Activated naive CD8-positive, alpha-beta T cell treated with anti-CD3 and anti-CD28 coated beads, Interleukin-2, amount 50 U/mL, for 16 hours (primary cell): ENCODE measurements at regions not wholly inside any gene's neighbourhood (a gene's known extent, or its start where the extent isn't known, plus 50 kb on each side); places are given as distances from the start of the nearest gene placed in this dataset.
"Not testable (repeated sequence)": the region's sequence is repeated elsewhere in the genome, so short reads cannot be mapped to it uniquely, and the experiment has no call there.

Experiments used
- DNase-seq: peaks from one replicate; pipeline ENCODE4 v3.0.0-alpha.2; 2020; ENCODE audit warnings: low read depth, low spot score

DNA sequence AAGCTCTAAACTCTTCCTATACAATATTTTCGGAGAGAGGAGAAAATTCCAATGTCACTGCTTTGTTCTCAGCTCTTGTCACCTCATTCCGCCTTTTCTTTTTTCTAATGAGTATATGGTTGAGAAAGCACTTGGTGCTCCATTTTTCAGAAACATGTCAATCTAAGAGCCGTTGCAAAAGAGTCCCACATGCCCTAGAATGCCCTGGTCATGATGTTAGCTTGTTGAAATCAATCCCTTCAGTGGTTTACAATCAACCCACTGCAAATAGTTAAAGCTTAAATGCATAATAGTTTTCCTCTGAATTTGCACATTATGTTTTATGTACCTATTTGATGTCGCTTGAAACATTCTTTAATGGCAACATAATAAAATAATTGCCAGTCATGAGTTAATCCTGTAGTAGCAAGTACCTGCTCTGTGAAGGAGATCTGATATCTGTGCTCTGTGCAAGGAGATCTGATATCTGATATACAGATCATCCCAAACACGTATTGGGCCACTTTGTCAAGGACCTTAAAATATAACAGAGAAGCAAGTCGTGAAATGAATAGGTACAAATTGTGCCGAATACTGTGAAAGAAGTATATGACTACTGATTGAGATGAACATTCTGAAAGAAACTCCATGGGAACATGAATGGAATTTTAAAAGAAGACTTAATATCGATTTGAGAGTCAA, 1633.5 kb downstream of the SUCLG1 start:
- no peak for DNase-seq

DNA sequence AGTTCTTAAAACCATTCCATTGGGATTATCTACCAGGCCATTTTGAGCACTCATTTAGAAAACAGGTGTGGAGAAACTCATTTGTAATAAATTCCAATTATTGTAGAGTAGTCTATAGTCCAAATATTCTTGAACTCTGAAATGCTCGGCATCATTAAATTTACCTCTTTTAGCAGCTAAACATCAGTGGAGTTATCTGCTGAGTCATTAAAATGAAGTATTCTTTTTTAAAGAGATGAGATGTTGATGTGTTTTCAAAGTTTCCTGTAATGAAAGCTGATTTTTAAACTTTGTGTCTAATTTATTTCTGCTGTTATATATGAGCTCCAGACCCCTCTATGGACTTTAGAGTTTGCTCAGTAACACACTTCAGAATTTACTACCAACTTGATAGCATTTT, 1635.2 kb downstream of the SUCLG1 start:
- DNase-seq: no peak

DNA sequence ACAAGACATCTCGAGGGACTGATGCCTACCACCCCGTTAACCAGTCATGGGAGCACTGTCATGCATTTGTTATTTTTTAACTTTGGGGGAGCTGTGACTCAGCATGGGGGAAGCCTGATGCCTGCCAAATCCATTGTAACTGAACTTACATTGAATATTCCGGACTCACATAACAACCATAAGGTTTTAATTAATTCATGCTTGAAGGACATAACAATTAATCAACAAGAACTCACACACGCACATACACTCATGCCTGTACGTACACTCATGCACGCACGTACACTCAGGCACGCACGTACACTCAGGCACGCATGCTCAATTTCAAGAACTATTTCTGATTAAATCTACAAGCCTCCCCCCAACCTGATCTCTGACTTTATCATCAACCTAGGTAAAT, 1639.1 kb downstream of the SUCLG1 start:
- no peak for DNase-seq

DNA sequence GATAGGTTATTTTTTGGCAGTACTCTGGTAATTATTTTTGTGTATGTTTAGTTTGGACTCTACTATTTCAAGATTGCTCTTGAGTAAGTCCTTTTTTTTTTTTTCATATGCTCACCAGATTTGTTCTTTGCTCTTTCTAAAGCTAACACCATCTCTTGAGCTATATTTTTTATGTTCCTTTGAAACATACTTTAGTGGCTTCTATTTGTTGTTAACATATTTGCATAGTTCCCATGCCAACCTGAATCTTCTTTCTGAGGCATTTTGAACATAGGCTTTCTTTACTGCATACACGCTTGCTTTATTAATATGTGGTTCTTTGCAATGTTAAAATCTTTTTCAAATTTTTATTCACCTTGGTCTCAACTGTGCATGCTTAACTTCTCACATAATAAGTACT, 1644.9 kb downstream of the SUCLG1 start:
- no peak for DNase-seq

DNA sequence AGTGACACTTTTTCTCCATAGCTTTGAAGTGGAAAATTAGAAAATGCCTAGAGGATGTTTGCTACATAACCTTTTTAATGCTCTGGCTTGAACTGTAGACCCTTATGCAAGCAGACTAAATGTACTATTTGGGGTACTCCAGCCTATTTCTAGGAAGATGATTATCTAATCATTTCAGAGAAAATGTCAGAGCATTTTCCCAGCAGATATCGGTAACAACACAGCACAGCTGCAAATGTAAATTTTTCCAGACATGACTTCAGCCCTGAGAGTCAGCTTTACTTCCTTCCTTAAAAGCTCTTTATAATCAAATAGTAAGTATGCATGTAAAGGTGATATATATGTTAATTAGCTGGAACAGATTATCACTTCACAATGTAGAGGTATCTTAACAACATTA, 1647.1 kb downstream of the SUCLG1 start:
- DNase-seq: no peak

DNA sequence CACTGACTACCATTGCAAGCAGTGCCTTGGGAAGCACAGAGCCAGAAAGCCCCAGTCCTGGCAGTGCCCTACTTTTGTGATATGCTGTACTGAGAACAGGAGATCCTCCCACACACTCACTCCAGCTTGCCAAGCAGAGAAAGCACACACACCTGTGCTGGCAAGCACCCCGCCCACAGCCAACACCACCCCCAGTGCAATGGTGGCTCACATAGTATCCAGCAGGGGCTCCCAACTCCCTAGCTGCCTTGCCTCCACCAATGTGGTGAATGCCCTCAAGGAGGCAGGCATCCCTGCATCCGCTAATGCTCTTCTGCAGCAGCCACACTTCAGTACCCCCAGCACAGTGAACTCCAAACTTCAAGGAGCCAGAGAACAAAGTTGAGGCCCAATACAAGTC, 1655.8 kb downstream of the SUCLG1 start:
- no peak for DNase-seq

DNA sequence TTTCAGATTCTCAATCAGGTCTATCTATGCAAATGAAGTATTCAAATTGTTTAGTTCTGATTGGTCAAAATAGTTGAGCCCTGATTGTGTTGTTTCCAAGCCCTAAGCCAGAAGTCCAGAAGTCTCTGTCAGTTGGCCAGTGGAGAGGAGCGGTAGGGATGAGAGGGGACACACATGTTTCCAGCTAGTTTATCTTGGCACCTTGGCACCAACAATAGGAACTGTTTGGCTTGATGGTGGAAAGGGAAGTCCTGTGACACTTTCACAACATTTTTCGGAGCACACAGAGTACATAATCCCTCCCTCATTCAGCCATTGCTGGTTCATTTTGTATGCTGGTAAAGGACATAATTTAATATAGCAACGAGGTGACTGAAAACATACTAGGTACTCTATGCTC, 1661.6 kb downstream of the SUCLG1 start:
- no peak for DNase-seq

DNA sequence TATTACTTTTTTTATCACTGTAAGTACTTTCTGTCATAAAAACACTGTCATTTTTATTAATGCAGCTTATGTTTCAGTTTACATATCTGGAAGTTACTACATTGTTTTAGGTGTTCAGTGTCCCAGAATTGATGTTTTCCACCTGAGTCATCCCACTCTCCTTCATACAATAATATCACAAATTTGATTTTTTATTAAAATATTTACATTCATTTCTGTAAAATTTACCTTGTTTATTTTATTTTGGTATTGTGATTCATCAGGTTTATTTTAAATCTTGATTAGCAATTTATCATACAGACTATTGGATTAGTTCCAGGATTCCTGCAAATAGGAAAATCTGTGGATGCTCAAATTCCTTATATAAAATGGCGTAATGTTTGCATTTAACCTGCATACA, 1662.9 kb downstream of the SUCLG1 start:
- no peak for DNase-seq

DNA sequence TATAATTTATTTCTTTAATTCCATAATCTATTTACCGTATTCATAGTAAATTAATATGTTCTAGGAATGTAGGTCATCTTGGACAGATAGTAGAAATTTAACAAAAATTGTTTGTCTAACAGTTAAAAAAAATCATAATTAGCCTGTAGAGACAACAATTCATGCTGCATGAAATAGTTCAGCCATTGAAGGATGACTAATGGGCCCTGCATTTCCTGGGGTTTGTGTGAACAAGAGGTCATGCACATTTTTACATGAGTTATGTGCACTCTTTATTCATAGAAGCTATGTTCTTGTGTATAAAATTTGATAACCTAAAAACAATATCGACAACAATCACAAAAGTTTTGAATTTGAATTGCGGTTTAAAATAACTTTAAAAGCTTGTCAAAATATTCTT, 1663.6 kb downstream of the SUCLG1 start:
- DNase-seq: no peak

DNA sequence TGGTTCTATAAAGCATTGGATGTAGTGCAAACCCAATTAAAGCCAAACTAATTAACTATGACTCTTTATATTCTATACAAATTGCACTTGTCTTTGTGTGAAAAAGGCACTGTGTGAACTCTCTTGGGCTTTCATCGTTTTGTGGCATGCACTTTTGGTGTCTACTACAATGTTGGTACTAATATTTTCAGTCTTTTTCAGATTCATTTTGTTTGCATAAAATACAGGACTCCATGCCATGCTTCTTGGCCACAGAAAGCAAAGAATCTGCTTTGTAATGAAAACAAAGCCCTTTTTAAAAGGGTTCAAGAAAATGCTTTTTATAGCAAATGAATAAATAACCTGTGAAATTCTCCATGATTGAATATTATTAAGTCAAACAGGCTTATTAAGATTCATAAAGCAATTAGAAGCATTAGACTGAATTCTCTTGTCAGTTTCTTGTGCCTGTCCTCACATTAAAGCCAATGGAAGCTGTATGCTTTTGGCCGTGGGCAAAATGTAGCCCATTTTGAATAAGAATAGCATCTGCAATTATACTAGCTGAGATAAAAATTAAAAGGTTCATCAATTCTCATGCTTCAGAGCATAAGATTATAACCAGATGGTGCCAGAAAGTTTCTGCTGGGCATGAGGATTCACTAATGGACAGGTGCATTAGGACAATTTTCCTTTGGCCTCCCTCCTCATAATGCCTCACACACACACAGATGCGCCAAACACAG, 1665.2 kb downstream of the SUCLG1 start:
- DNase-seq: no peak

DNA sequence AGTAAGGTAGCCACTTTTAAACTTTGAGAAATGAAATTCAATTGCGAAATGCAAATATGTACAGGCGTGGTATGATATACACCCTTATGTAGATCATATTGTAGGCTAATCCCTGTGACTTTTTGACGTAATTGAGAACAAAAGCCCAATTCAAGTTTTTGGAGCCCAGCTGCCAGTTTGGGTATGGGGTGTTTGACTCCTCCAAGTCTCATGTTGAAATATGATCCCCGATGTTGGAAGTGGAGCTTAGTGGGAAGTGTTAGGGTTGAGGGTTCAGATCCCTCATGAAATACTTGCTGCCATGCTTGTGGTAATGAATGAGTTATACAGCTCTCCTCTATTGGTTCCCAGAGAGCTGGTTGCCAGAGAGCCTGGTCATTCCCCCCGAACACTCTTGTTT, 1666.8 kb downstream of the SUCLG1 start:
- DNase-seq: no peak

DNA sequence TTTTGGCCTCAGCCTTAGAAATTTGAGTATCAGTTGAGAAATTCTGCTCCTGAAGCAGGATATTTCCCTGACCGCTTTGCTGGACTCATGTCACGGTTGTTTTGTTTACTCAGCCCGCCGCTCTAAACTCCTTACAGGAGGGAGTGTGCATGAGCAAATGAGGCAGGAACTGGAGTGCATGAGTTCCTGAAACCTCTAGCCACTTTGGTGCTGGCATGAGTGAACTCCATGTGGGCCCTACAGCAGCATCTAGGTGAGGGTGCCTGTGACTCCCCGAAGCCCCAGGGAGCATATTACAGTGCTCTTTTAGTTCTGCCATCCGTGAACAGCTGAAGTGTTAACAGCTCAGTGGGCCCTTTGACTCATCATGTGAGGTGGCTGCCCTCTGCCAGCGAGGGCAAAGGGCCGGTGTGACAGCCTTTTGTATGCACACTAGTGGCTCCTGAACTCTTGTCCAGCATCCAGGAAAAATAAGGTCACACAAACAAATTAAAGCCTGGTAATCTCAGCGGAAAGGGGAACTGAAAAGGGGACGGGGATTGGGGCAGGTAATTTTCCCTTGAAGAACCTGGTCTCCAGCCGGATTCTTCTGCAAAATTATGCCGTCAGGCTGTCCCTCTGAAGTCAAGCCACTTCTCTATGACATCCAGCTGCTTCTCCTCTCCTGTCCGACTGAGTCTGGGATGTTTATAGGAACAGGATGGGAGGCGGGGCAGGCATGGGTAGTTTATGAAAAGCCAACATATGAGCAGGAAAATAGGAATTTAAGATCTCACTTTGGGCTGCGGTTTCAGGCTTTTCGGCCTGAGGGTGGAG, 1668.7 kb downstream of the SUCLG1 start:
- DNase-seq: no peak

DNA sequence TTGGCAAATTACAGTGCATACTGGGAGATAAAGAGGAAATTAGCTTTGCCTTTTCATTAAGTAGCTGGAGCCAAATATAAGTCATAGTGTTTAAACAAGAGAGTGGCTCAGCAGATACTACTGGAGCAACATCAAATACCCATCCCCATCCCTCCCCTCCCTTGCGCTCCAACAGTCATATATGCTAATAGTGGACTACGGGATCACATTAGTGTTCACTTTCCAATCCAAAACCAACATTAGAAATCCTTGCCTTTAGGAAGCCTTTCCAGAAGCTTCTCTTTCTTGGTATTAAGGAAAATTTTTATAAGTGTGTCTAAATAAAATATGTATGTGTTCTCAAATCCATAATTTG, 1669.3 kb downstream of the SUCLG1 start:
- DNase-seq: no peak

DNA sequence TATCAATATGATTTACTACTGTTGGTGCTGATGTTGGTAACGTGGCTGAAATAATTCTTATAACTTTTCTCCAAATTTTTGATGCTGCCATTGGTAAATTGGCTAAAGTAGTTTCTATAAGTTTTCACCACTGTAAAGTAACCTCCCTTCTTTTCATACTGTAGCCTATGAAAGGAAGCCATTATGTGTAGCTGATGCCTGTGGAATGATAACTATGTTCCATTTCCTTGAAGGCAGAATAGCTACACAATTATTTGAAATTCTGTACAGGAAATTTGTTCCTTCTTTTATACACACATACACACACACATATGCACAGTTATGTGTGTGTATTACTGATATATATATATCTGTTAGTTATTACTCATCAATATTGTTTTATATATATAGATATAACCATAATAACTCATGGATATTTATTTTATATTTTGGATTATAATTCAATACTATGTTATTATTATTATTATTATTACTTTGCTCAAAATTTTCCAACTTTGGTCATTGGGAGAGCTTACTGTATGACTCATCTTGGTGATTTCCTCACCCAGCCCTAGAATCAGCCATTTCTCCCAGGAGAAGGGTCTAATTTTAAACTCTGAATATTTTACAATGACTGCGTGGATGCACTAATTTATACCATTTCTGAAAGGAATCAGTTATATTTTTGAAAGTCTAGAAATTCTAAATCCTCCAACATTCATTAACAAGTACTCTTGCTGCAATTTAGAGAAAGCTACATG, 1677.7 kb downstream of the SUCLG1 start:
- DNase-seq: no peak

DNA sequence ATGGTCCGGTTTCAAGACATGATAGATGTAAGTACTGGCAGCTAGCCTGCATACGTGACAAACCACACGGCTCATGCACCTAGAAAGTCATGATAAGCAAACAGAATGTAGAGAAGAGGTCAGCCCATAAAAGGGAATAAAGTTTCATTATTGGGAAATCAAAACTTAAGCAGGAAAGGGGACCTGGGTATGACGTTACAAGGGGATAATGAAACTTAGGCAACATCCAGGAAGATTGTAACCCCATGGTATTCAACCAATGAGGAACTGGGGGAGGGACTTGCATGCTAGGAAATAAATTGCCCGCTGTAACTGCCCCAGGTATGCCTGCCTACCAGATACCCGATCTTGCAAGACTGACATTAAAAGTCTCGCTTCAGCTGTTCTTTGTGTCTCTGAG, 1679.0 kb downstream of the SUCLG1 start:
- no peak for DNase-seq

DNA sequence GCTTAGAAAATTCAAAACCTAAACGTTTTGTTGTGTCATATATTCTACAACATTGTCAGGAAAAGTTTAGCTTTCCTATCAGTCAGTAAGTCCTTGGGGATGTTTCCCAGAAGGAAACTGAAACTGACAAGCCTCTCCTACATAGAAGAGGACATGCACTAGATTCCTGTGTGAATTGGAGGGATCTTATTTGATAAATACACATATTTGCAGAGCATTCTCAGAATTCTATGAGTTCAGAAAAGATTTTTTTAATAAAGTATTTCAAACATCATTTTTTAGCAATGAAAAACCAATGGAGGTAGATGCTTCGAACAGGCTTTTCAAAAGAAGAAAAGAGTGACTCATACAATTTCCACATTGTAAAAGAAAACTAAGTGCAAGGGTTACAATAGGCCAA, 1706.7 kb downstream of the SUCLG1 start:
- DNase-seq: no peak

DNA sequence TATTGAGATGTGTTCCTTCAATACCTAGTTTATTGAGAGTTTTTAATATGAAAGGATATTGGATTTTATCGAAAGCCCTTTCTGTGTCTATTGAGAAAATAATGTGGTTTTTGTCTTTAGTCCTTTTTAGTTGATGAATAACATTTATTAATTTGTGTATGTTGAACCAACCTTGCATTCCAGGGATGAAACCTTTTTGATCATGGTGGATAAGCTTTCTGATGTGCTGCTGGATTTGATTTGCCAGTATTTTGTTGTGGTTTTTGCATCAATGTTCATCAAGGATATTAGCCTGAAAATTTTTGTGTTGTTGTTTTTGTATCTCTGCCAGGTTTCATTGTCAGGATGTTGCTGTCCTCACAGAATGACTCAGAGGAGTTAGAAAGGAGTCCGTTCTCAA, 1710.4 kb downstream of the SUCLG1 start:
- DNase-seq: no peak

DNA sequence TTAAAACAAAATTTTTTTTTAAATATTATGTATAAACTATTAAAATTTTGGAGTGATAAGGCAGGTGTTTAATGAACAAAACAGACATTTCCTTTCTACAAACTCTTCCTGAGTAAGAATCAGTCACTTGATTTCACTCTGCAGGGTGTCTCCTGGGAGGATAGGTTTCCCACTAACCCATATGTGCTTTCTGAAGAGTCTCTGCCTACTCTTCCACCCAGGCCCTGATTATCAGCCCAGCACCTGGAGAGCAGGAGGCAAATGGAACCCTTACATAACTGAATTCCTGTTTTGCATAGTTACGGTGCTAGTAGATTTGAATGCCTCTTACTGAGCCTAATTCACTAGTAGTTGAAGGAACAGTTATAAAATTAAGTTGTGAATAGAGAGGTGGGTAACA, 1718.6 kb downstream of the SUCLG1 start:
- no peak for DNase-seq

DNA sequence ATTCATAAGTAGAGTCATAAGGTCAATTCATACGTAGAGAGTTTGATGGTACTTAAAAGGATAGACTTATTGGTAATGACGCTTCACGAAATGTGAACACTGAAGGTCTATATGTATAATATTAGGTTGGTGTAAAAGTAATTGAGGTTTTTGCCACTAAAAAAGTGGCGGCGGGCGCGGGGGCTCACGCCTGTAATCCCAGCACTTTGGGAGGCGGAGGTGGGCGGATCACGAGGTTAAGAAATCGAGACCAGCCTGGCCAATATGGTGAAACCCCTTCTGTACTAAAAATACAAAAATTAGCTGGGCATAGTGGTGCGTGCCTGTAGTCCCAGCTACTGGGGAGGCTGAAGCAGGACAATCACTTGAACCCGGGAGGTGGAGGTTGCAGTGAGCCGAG, 1721.1 kb downstream of the SUCLG1 start:
- DNase-seq: not testable (repeated sequence)

DNA sequence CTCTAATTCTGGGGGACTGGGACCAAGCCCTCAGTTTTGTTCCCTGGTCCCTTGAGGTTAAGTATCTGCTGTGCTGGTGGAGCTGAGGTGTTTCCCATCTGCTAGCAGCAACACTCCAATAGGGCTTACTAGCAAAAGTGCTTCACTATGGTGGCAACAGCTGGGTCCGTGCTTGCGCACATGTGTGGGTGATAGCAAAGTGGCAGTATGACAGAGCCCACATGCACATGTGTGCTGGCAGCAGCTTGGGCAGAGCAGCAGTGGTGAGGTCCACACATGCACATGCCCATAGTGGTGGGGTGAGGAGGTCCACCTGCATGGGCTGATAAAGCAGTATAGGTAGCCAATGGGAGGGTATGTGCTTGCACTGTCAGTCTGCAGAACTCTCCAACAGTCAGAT, 1723.7 kb downstream of the SUCLG1 start:
- no peak for DNase-seq

DNA sequence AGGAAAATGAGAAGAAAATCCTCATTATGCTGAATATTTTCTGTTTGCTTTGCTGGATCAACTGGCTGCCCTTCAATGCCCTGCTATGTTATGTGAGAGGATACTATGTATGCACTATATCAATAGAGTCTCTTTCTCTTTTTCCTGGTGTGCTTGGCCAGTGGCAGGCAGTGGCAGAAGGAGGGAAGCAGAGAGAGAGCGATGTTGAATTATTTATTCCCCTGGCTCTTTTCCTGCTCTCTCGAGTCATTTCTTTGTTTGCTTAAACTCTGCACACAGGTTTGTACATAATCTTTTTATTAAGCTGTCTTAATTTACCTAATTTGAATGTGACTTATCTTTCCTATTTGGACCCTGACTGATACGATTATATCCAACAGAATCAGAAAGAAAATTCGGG, 1727.3 kb downstream of the SUCLG1 start:
- DNase-seq: no peak

DNA sequence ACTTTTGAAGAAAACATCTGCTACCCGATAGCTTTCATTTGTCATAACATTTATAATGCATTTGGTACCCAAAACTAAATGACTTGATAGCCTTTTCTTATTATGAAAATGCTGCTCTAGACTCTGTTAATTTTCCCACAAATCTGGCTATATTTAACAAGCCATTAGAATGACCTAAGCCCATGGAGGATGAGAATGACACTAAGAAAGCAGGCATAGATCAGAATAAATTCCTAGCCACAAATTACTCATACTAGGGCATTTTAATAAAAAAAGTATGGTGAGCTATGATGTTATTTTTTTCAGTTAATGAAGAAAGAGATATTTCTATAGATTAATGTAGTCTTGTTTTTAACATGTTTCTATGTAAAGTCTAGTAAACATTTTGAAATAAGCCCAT, 1728.3 kb downstream of the SUCLG1 start:
- DNase-seq: no peak
